GM18526 (cell line): ENCODE measurements at regions not wholly inside any gene's neighbourhood (a gene's known extent, or its start where the extent isn't known, plus 50 kb on each side); places are given as distances from the start of the nearest gene placed in this dataset.

Experiments
- POLR2A ChIP-seq: IDR thresholded peaks from 3 replicates; pipeline ENCODE4 v1.6.1; 2011; ENCODE audit not compliant: insufficient read length; ENCODE audit errors: extremely low read depth

DNA sequence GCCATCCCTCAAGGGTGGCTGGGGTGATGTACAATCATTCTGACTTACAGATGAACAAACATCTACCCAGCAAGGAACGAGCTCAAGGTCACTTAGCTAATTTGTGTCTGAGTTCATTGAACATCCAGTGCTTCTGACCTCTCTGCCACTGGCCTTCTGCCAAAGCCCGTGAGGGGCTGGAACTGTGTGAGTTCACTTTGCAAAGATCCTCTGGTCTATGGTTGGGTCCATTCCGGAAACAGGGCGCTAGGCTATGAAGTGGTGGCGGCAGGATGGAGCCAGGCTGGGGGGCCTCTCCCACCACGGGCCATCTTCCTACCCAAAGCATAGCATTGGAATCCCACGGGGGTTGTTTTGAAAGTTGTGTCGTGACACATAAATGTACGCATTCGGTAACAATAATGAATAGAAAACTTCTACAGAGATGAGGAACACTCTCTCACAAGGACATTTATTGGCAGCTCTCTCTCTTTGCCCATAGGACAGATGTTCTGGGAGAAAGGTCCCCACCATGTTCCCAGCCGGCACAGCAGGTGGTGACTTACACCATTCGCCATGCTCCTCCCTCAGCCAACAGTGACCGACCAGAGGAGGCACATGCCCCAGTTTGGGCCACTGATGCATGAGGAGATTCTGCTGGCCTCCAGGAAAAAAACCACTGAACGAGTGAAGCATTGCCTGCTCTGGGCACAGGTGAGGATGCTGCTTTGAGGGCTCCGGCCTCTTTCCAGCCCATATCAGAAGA, 214.7 kb upstream of the CHRNA7 start:
- no peak for TF ChIP-seq POLR2A

- TF ChIP-seq POLR2A = no peak
Measured at GRCh38 chr15:31822463-31822862, 207.9 kb upstream of the CHRNA7 start.

- TF ChIP-seq POLR2A = no peak
Measured at GRCh38 chr15:31824024-31824423, 206.3 kb upstream of the CHRNA7 start.

- no peak for TF ChIP-seq POLR2A
Measured at GRCh38 chr15:31828594-31828993, 201.7 kb upstream of the CHRNA7 start.

DNA sequence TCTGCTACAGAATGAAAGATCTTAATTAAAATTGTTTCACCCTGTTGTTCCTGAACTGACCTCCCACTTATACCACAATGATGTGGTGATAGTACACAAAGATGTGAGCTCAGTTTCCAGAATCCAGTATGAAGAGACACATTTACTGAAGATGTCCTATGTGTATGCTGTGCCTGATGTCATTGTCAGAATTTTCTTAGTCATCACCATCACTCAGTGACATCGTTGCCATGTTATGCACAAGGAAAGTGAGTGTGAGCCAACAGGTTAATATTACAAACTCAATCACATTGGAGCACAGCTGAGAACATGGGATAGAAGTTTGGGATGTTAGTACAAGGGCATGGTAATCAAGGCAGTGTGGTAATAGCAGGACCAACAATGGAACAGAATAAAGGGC, 199.7 kb upstream of the CHRNA7 start:
- no peak for TF ChIP-seq POLR2A

- TF ChIP-seq POLR2A = no peak
Measured at GRCh38 chr15:31831596-31831995, 198.7 kb upstream of the CHRNA7 start.

DNA sequence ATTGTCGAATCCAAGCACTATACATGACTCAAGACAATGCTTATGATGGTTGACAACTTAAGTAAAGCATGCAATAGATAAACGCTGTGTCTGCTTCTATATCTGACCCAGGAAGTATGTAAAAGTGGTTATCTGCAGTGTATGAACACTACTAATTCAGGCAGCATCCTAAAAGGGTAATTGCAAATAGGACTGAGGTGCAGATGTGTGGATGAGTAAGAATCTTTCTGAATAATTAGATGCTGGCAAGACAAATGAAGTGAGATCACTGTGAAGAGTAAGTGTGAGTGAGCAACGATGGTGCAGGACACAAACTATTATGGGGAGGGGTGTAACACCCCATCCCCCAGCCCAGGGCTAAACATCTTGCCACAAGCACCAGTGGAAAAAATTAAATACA, 195.7 kb upstream of the CHRNA7 start:
- no peak for TF ChIP-seq POLR2A

DNA sequence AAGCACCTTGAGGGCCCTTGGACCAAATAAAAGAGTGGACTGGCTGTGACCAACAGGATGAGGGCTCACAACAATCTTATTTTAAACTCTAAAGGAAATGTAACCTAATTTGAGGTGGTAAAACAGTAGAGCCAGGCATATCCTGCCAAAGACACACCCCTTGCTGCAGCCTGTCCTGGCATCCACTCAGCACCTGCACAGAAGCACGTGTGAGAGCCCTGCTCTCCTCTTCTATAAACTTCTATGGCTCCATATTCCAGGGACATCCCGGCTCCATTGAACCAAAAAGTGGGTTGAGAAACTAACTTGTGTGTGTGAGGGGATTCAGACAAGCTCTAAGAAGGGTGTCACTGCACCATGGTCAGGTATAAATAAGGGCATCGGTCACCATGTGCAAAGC, 190.9 kb upstream of the CHRNA7 start:
- TF ChIP-seq POLR2A = no peak

- TF ChIP-seq POLR2A = no peak
Measured at GRCh38 chr15:31840849-31841476, 189.4 kb upstream of the CHRNA7 start.

DNA sequence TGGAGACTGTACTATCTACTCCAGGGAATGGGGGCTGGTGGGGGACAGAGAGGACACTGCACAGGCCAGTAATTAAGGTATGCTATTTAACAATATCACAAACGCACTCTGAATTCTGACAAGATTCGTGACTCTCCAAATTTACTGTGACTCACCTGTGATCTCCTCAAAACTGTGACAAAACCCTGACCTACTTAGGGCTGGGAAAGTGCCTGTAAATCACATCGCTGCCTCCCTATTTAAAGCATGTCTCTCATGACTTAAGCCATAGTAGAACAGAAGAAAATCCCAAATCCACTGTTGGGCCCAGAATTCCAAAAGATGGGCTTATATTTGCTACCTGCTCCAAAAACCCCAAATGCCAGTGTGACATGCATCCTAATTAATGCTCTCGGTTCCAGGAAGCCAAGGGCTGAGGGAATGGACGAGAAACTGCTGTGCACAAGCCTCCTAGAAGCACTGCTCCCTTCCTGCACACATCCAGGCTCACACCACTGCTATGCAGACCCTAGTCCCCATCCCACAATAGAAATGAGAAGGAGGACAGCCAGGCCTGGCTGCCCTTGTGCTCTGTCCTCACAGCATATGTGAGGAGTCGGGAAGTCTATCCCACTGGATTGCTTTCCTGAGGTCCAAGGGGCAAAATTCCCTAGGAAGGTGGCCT, 187.7 kb upstream of the CHRNA7 start:
- TF ChIP-seq POLR2A = no peak

- no peak for TF ChIP-seq POLR2A
Measured at GRCh38 chr15:31843426-31844055, 186.8 kb upstream of the CHRNA7 start.

DNA sequence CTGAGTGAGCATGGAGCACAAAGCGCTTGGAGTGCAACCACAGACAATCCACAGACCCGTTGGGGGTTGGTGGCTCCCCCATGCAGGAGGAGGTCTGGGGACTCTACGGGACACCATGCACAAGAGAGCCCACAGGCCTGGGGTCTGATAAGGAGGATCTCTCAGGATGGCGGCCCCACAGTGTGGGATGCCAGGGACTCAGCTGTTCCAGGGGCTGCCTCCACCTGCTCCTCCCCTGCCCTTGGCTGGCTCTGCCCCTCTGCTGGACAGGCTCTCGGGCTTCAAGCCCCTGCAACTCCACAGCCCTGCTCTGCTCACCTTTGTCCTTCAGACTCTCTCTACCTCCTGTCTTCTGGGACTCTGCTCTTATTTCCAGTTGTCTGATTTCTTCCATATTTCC, 184.5 kb upstream of the CHRNA7 start:
- no peak for TF ChIP-seq POLR2A

DNA sequence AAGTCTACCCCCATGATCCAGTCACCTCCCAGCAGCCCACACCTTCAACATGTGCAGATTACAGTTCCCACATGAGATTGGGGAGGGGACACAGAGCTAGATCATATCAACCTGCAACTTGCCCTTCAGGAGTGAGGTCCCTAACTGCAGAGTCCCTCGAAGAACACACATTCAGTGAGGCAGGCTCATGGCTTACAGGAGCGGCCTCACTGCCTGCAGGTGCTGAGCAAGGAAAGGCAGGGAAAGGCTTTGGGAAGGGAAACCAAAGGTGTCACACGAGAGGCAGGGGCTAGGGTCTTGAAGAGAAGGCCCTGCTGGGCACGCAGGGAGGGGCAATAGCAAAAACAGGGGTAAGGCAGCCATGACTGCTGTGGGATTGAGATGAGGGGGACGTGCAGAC, 182.4 kb upstream of the CHRNA7 start:
- no peak for TF ChIP-seq POLR2A

DNA sequence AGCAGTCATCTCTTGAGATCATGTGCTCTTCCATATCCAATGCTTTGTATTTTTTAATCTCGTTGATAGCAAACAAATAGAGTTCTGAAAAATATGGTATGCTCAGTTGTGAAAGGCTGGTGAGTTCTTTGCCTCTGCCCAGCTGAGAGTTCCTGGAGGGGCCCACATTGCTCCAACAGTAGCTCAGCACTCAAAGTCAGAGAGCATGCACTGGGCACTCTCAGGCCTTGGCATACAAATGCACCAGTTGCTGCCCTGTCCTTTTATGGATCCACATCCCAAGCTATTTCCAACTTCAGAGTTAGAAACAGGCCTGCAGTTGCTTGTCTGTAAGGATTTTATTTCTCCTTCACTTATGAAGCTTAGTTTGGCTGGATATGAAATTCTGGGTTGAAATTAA, 181.7 kb upstream of the CHRNA7 start:
- no peak for TF ChIP-seq POLR2A

DNA sequence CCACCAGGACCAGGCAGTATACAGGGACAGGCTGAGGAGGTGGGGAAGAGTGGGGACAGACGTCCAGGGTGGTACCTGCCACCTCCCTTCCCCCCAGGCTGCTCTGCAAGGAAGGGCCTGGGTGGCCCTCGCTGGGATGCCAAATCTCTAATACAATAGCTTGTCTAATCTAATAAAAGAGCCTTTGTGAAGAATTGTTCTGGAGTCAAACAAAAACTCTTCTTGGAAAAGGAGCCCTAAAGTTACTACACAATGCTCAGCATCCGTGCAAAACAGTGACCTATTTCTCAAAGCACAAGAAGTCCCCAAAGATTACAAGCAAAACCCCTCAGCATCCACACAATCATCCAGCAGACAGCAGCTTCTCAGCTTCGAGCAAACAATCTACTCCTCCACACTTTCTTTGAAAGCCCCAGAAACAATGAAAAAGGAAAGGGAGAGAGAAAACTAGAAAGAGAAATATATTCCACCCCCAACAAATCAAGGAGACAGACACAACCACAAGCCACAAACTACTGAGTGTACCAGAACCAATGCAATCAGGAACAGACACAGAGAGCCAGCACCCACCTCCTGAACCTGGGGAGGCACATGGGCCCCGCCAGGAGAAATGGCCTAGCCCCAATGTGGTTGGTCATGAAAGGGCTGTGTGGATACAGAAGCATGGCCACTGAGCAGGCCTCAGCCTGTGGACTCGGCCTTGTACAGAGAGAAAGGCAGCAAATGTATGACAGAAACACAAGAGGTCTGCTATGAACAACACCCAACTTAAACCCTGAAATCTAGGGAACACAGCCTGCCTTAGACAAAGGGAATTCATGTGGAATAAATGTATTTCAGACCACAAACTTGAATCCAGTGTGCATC, 177.1 kb upstream of the CHRNA7 start:
- no peak for TF ChIP-seq POLR2A
